ENCODE measurements at regions not wholly inside any gene's neighbourhood (a gene's known extent, or its start where the extent isn't known, plus 50 kb on each side); places are given as distances from the start of the nearest gene placed in this dataset.
"Not testable (repeated sequence)": the region's sequence is repeated elsewhere in the genome, so short reads cannot be mapped to it uniquely, and the experiment has no call there.

- not testable (repeated sequence) for DNase-seq; ATAC-seq; H3K9me3 Mint-ChIP-seq; H3K36me3 Mint-ChIP-seq (ENCODE audit: insufficient read depth); H3K4me3 Mint-ChIP-seq; H3K4me1 Mint-ChIP-seq (ENCODE audit: low read depth); H3K27me3 Mint-ChIP-seq (ENCODE audit: low read depth)
These were observed 110.4 kb upstream of the SPRED1 start for GRCh38 chr15:38142195-38142594.

- no peaks in the 10 kb centered on the region for H3K4me1 Mint-ChIP-seq (ENCODE audit: low read depth)
- H3K4me3 Mint-ChIP-seq: no peak overlapping the region
- DNase-seq (no peak), ATAC-seq (no peak)
- peaks cover under 1% of the 10 kb centered on the region for H3K9me3 Mint-ChIP-seq
- H3K36me3 Mint-ChIP-seq (ENCODE audit: insufficient read depth): no peaks in the 10 kb centered on the region
- H3K27me3 Mint-ChIP-seq (ENCODE audit: low read depth): peaks cover 3% of the 10 kb centered on the region
These were observed 107.7 kb upstream of the SPRED1 start for GRCh38 chr15:38144921-38145320.

- Mint-ChIP-seq H3K9me3 (peaks cover 8% of the 10 kb centered on the region), H3K27me3 (ENCODE audit: low read depth) (peaks cover 3% of the 10 kb centered on the region), H3K4me1 (ENCODE audit: low read depth) (no peaks in the 10 kb centered on the region), H3K4me3 (no peak overlapping the region), H3K36me3 (ENCODE audit: insufficient read depth) (no peaks in the 10 kb centered on the region)
- ATAC-seq (no peak), DNase-seq (no peak)
These were observed 107.0 kb upstream of the SPRED1 start for GRCh38 chr15:38145651-38146111.

GRCh38 chr15:38147246-38147645 lies 105.4 kb upstream of the SPRED1 start:
- no peaks in the 10 kb centered on the region for H3K4me1 Mint-ChIP-seq (ENCODE audit: low read depth)
- no peaks in the 10 kb centered on the region for H3K36me3 Mint-ChIP-seq (ENCODE audit: insufficient read depth)
- H3K9me3 Mint-ChIP-seq: peaks cover 16% of the 10 kb centered on the region
- H3K4me3 Mint-ChIP-seq: no peak overlapping the region
- peaks cover 3% of the 10 kb centered on the region for H3K27me3 Mint-ChIP-seq (ENCODE audit: low read depth)
- no peak for DNase-seq
- no peak for ATAC-seq

- ATAC-seq (no peak), DNase-seq (no peak)
- H3K4me1 Mint-ChIP-seq (ENCODE audit: low read depth): no peaks in the 10 kb centered on the region
- peaks cover 20% of the 10 kb centered on the region for H3K9me3 Mint-ChIP-seq
- H3K4me3 Mint-ChIP-seq: no peak overlapping the region
- H3K27me3 Mint-ChIP-seq (ENCODE audit: low read depth): peaks cover 4% of the 10 kb centered on the region
- H3K36me3 Mint-ChIP-seq (ENCODE audit: insufficient read depth): no peaks in the 10 kb centered on the region
These were observed 104.2 kb upstream of the SPRED1 start for GRCh38 chr15:38148471-38148870.

GRCh38 chr15:38149315-38149714 lies 103.3 kb upstream of the SPRED1 start:
- H3K36me3 Mint-ChIP-seq (ENCODE audit: insufficient read depth): no peaks in the 10 kb centered on the region
- peaks cover 6% of the 10 kb centered on the region for H3K27me3 Mint-ChIP-seq (ENCODE audit: low read depth)
- peaks cover 20% of the 10 kb centered on the region for H3K9me3 Mint-ChIP-seq
- H3K4me1 Mint-ChIP-seq (ENCODE audit: low read depth): no peaks in the 10 kb centered on the region
- DNase-seq (no peak), ATAC-seq (no peak)
- no peak overlapping the region for H3K4me3 Mint-ChIP-seq

- peaks cover 7% of the 10 kb centered on the region for H3K27me3 Mint-ChIP-seq (ENCODE audit: low read depth)
- H3K9me3 Mint-ChIP-seq: peaks cover 20% of the 10 kb centered on the region
- ATAC-seq: no peak
- no peak for DNase-seq
- no peak overlapping the region for H3K4me3 Mint-ChIP-seq
- no peaks in the 10 kb centered on the region for H3K4me1 Mint-ChIP-seq (ENCODE audit: low read depth)
- no peaks in the 10 kb centered on the region for H3K36me3 Mint-ChIP-seq (ENCODE audit: insufficient read depth)
These were observed 102.5 kb upstream of the SPRED1 start for GRCh38 chr15:38150148-38150547.

- H3K36me3 Mint-ChIP-seq (ENCODE audit: insufficient read depth): no peaks in the 10 kb centered on the region
- ATAC-seq: no peak
- no peak for DNase-seq
- H3K27me3 Mint-ChIP-seq (ENCODE audit: low read depth): peaks cover 7% of the 10 kb centered on the region
- H3K4me3 Mint-ChIP-seq: no peak overlapping the region
- H3K9me3 Mint-ChIP-seq: peaks cover 20% of the 10 kb centered on the region
- no peaks in the 10 kb centered on the region for H3K4me1 Mint-ChIP-seq (ENCODE audit: low read depth)
These were observed 101.8 kb upstream of the SPRED1 start for GRCh38 chr15:38150794-38151193.

GRCh38 chr15:38153781-38154180 lies 98.9 kb upstream of the SPRED1 start:
- DNase-seq (no peak), ATAC-seq (no peak)
- no peak overlapping the region for H3K4me3 Mint-ChIP-seq
- no peaks in the 10 kb centered on the region for H3K36me3 Mint-ChIP-seq (ENCODE audit: insufficient read depth)
- no peaks in the 10 kb centered on the region for H3K4me1 Mint-ChIP-seq (ENCODE audit: low read depth)
- peaks cover 7% of the 10 kb centered on the region for H3K27me3 Mint-ChIP-seq (ENCODE audit: low read depth)
- H3K9me3 Mint-ChIP-seq: peaks cover 32% of the 10 kb centered on the region

GRCh38 chr15:38154255-38154654 lies 98.4 kb upstream of the SPRED1 start:
- H3K9me3 Mint-ChIP-seq: peaks cover 32% of the 10 kb centered on the region
- DNase-seq (no peak), ATAC-seq (no peak)
- H3K27me3 Mint-ChIP-seq (ENCODE audit: low read depth): peaks cover 7% of the 10 kb centered on the region
- H3K4me3 Mint-ChIP-seq: no peak overlapping the region
- H3K4me1 Mint-ChIP-seq (ENCODE audit: low read depth): no peaks in the 10 kb centered on the region
- no peaks in the 10 kb centered on the region for H3K36me3 Mint-ChIP-seq (ENCODE audit: insufficient read depth)

GRCh38 chr15:38154837-38155236 lies 97.8 kb upstream of the SPRED1 start:
- Mint-ChIP-seq H3K27me3 (ENCODE audit: low read depth) (peaks cover 7% of the 10 kb centered on the region), H3K4me1 (ENCODE audit: low read depth) (no peaks in the 10 kb centered on the region), H3K9me3 (peaks cover 32% of the 10 kb centered on the region), H3K4me3 (no peak overlapping the region), H3K36me3 (ENCODE audit: insufficient read depth) (no peaks in the 10 kb centered on the region)
- no peak for DNase-seq
- ATAC-seq: no peak

GRCh38 chr15:38163658-38164057 lies 89.0 kb upstream of the SPRED1 start:
- ATAC-seq (no peak), DNase-seq (no peak)
- H3K9me3 Mint-ChIP-seq: no peaks in the 10 kb centered on the region
- H3K4me1 Mint-ChIP-seq (ENCODE audit: low read depth): no peaks in the 10 kb centered on the region
- H3K4me3 Mint-ChIP-seq: no peak overlapping the region
- no peaks in the 10 kb centered on the region for H3K36me3 Mint-ChIP-seq (ENCODE audit: insufficient read depth)
- peaks cover 7% of the 10 kb centered on the region for H3K27me3 Mint-ChIP-seq (ENCODE audit: low read depth)

GRCh38 chr15:38164061-38164460 lies 88.6 kb upstream of the SPRED1 start:
- Mint-ChIP-seq H3K4me3 (no peak overlapping the region), H3K27me3 (ENCODE audit: low read depth) (peaks cover 7% of the 10 kb centered on the region), H3K36me3 (ENCODE audit: insufficient read depth) (no peaks in the 10 kb centered on the region), H3K4me1 (ENCODE audit: low read depth) (no peaks in the 10 kb centered on the region), H3K9me3 (no peaks in the 10 kb centered on the region)
- DNase-seq (no peak), ATAC-seq (no peak)

GRCh38 chr15:38164507-38164906 lies 88.1 kb upstream of the SPRED1 start:
- H3K4me1 Mint-ChIP-seq (ENCODE audit: low read depth): no peaks in the 10 kb centered on the region
- H3K27me3 Mint-ChIP-seq (ENCODE audit: low read depth): peaks cover 7% of the 10 kb centered on the region
- no peaks in the 10 kb centered on the region for H3K9me3 Mint-ChIP-seq
- DNase-seq: no peak
- no peak for ATAC-seq
- H3K4me3 Mint-ChIP-seq: no peak overlapping the region
- H3K36me3 Mint-ChIP-seq (ENCODE audit: insufficient read depth): no peaks in the 10 kb centered on the region

- Mint-ChIP-seq H3K4me1 (ENCODE audit: low read depth) (no peaks in the 10 kb centered on the region), H3K4me3 (no peak overlapping the region), H3K36me3 (ENCODE audit: insufficient read depth) (no peaks in the 10 kb centered on the region), H3K27me3 (ENCODE audit: low read depth) (peaks cover 3% of the 10 kb centered on the region), H3K9me3 (no peaks in the 10 kb centered on the region)
- ATAC-seq (no peak), DNase-seq (no peak)
These were observed 84.1 kb upstream of the SPRED1 start for GRCh38 chr15:38168467-38169070.

- H3K27me3 Mint-ChIP-seq (ENCODE audit: low read depth): peaks cover 7% of the 10 kb centered on the region
- no peak overlapping the region for H3K4me3 Mint-ChIP-seq
- ATAC-seq (no peak), DNase-seq (no peak)
- no peaks in the 10 kb centered on the region for H3K4me1 Mint-ChIP-seq (ENCODE audit: low read depth)
- H3K36me3 Mint-ChIP-seq (ENCODE audit: insufficient read depth): no peaks in the 10 kb centered on the region
- H3K9me3 Mint-ChIP-seq: no peaks in the 10 kb centered on the region
These were observed 80.7 kb upstream of the SPRED1 start for GRCh38 chr15:38171973-38172372.

All from activated T-cell treated with anti-CD3 and anti-CD28 coated beads, Interleukin-2, amount 50 U/mL, for 4 hours (primary cell).